SK-N-SH treated with all-trans-retinoic acid at 6 μM for 48 hours (cell line): ENCODE measurements at regions not wholly inside any gene's neighbourhood (a gene's known extent, or its start where the extent isn't known, plus 50 kb on each side); places are given as distances from the start of the nearest gene placed in this dataset.

Experiments used
- ATAC-seq: fragments of 200-7000 bp; cut with Tn5 transposase; 3 replicates; pipeline ENCODE4 v1.9.1; 2020; ENCODE audit warnings: mild to moderate bottlenecking, moderate library complexity
- ARNTL ChIP-seq: fragments of 450-650 bp; formaldehyde crosslinking; IDR thresholded peaks from 2 replicates; pipeline ENCODE4 v1.5.0; 2020; ENCODE audit warnings: low read depth, mild to moderate bottlenecking, moderate library complexity, borderline replicate concordance
- BACH2 ChIP-seq: fragments of 250-450 bp; sonication (Bioruptor Pico); IDR thresholded peaks from 2 replicates; pipeline ENCODE4 v1.9.0; 2021; ENCODE audit warnings: mild to moderate bottlenecking, borderline replicate concordance
- CSDC2 ChIP-seq: fragments of 250-450 bp; sonication (Bioruptor Pico); IDR thresholded peaks from 2 replicates; pipeline ENCODE4 v1.5.0; 2020; ENCODE audit warnings: mild to moderate bottlenecking, moderate library complexity
- ESRRG ChIP-seq: fragments of 250-450 bp; sonication (Bioruptor Pico); IDR thresholded peaks from 2 replicates; pipeline ENCODE4 v1.6.1; 2021; ENCODE audit warnings: mild to moderate bottlenecking
- GLIS3 ChIP-seq: fragments of 250-450 bp; sonication (Bioruptor Pico); IDR thresholded peaks from 2 replicates; pipeline ENCODE4 v1.5.0; 2020; ENCODE audit warnings: mild to moderate bottlenecking, moderate library complexity
- ISL1 ChIP-seq: fragments of 250-450 bp; sonication (Bioruptor Pico); IDR thresholded peaks from 2 replicates; pipeline ENCODE4 v2.1.2; 2022; ENCODE audit warnings: mild to moderate bottlenecking, moderate library complexity
- OSR1 ChIP-seq: fragments of 250-450 bp; sonication (Bioruptor Pico); IDR thresholded peaks from 2 replicates; pipeline ENCODE4 v1.8.0; 2022; ENCODE audit warnings: moderate library complexity, mild to moderate bottlenecking, inconsistent platforms
- PPARA ChIP-seq: fragments of 250-450 bp; sonication (Bioruptor Pico); IDR thresholded peaks from 2 replicates; pipeline ENCODE4 v1.5.0; 2020; ENCODE audit warnings: mild to moderate bottlenecking, borderline replicate concordance
- RARB ChIP-seq: fragments of 250-450 bp; sonication (Bioruptor Pico); IDR thresholded peaks from 2 replicates; pipeline ENCODE4 v1.8.0; 2021; ENCODE audit warnings: mild to moderate bottlenecking, moderate library complexity
- SNAI2 ChIP-seq: fragments of 250-450 bp; sonication (Bioruptor Pico); IDR thresholded peaks from 2 replicates; pipeline ENCODE4 v1.5.0; 2020; ENCODE audit warnings: mild to moderate bottlenecking, moderate library complexity
- TCF4 ChIP-seq: fragments of 250-450 bp; sonication (Bioruptor Pico); IDR thresholded peaks from 2 replicates; pipeline ENCODE4 v1.8.0; 2021; ENCODE audit warnings: mild to moderate bottlenecking, moderate library complexity, borderline replicate concordance
- TOX ChIP-seq: fragments of 250-450 bp; sonication (Bioruptor Pico); IDR thresholded peaks from 2 replicates; pipeline ENCODE4 v1.8.0; 2021; ENCODE audit warnings: mild to moderate bottlenecking, moderate library complexity, borderline replicate concordance
- ZC3H10 ChIP-seq: fragments of 250-450 bp; sonication (Bioruptor Pico); IDR thresholded peaks from 2 replicates; pipeline ENCODE4 v1.5.1; 2021; ENCODE audit warnings: mild to moderate bottlenecking, moderate library complexity
- ZFP3 ChIP-seq: fragments of 250-450 bp; sonication (Bioruptor Pico); IDR thresholded peaks from 2 replicates; pipeline ENCODE4 v1.5.0; 2020; ENCODE audit warnings: mild to moderate bottlenecking, moderate library complexity
- ZFP30 ChIP-seq: fragments of 450-650 bp; formaldehyde crosslinking; IDR thresholded peaks from 2 replicates; pipeline ENCODE4 v1.5.0; 2022; ENCODE audit warnings: mild to moderate bottlenecking, moderate library complexity
- ZNF565 ChIP-seq: fragments of 450-650 bp; formaldehyde crosslinking; conservative IDR thresholded peaks from 2 replicates; pipeline ENCODE4 v1.5.0; 2020; ENCODE audit warnings: low read depth, mild to moderate bottlenecking, moderate library complexity
- ZNF70 ChIP-seq: fragments of 450-650 bp; formaldehyde crosslinking; IDR thresholded peaks from 2 replicates; pipeline ENCODE4 v1.5.0; 2020; ENCODE audit warnings: mild to moderate bottlenecking, moderate library complexity
- ZNF8 ChIP-seq: fragments of 450-650 bp; formaldehyde crosslinking; IDR thresholded peaks from 2 replicates; pipeline ENCODE4 v1.5.0; 2020; ENCODE audit warnings: mild to moderate bottlenecking, moderate library complexity
- TF ChIP-seq, protein P1 (sequence below): fragments of 250-450 bp; sonication (Bioruptor Pico); IDR thresholded peaks from 2 replicates; pipeline ENCODE4 v1.5.0; 2020; ENCODE audit warnings: mild to moderate bottlenecking, moderate library complexity
- TF ChIP-seq, protein P2 (sequence below): fragments of 250-450 bp; sonication (Bioruptor Pico); IDR thresholded peaks from 2 replicates; pipeline ENCODE4 v1.5.1; 2020; ENCODE audit warnings: low read depth, mild to moderate bottlenecking, moderate library complexity
- TF ChIP-seq, protein P3 (sequence below): fragments of 250-450 bp; sonication (Bioruptor Pico); IDR thresholded peaks from 2 replicates; pipeline ENCODE4 v1.5.1; 2021; ENCODE audit warnings: mild to moderate bottlenecking, moderate library complexity
- TF ChIP-seq, protein P4 (sequence below): fragments of 250-450 bp; sonication (Bioruptor Pico); IDR thresholded peaks from 2 replicates; pipeline ENCODE4 v1.8.0; 2021; ENCODE audit warnings: low read depth, mild to moderate bottlenecking, moderate library complexity, borderline replicate concordance
- TF ChIP-seq, protein P5 (sequence below): fragments of 250-450 bp; sonication (Bioruptor Pico); IDR thresholded peaks from 2 replicates; pipeline ENCODE4 v1.8.0; 2020; ENCODE audit warnings: mild to moderate bottlenecking, moderate library complexity, borderline replicate concordance

DNA sequence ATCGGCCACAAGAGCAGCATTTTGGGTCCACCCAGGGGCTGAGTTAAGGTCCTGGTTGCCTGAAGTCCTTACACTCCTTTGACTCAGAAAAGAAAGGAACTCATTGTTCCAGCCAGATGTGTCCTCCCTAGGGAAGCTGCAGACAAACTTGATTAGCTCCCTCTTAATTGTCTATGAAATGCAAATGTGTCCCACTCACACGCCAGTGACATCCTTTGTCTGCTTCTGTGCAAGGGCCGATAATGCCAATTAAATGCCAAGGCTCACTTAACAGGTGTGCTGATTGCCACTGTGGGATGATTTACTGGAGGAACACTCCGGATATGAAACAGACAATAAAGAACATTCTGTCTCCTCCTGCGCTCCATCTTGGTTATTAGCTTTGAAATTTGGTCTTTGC, 332.9 kb upstream of the CPEB2 start (continued):
- TF ChIP-seq, protein P1, sequence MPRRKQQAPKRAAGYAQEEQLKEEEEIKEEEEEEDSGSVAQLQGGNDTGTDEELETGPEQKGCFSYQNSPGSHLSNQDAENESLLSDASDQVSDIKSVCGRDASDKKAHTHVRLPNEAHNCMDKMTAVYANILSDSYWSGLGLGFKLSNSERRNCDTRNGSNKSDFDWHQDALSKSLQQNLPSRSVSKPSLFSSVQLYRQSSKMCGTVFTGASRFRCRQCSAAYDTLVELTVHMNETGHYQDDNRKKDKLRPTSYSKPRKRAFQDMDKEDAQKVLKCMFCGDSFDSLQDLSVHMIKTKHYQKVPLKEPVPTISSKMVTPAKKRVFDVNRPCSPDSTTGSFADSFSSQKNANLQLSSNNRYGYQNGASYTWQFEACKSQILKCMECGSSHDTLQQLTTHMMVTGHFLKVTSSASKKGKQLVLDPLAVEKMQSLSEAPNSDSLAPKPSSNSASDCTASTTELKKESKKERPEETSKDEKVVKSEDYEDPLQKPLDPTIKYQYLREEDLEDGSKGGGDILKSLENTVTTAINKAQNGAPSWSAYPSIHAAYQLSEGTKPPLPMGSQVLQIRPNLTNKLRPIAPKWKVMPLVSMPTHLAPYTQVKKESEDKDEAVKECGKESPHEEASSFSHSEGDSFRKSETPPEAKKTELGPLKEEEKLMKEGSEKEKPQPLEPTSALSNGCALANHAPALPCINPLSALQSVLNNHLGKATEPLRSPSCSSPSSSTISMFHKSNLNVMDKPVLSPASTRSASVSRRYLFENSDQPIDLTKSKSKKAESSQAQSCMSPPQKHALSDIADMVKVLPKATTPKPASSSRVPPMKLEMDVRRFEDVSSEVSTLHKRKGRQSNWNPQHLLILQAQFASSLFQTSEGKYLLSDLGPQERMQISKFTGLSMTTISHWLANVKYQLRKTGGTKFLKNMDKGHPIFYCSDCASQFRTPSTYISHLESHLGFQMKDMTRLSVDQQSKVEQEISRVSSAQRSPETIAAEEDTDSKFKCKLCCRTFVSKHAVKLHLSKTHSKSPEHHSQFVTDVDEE (CRISPR knock-in tag) = no peak
- TF ChIP-seq ZNF565 (CRISPR knock-in tag) (no peak), TCF4 (no peak), ZC3H10 (CRISPR knock-in tag) (no peak)
- TF ChIP-seq, protein P2, sequence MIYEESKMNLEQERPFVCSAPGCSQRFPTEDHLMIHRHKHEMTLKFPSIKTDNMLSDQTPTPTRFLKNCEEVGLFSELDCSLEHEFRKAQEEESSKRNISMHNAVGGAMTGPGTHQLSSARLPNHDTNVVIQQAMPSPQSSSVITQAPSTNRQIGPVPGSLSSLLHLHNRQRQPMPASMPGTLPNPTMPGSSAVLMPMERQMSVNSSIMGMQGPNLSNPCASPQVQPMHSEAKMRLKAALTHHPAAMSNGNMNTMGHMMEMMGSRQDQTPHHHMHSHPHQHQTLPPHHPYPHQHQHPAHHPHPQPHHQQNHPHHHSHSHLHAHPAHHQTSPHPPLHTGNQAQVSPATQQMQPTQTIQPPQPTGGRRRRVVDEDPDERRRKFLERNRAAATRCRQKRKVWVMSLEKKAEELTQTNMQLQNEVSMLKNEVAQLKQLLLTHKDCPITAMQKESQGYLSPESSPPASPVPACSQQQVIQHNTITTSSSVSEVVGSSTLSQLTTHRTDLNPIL (CRISPR knock-in tag) = no peak

DNA sequence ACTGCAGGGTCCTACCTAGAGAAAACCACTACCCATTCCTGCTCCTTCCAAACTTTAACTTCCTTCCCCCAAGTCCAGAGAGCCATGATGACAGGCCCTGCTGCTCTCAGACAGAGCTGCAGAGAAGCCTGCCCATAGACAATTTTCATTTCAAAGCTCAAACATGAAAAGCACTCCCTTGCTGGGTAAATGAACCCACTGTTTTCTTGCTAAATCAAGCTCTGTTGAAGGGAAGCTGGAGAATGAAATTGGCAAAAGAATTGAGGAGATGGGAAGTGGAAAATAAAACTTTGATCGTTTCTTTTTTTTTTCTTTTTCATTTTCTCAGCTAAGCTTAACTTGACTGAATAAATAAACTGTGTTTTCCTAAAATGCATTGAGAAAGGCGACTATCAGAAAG, 331.1 kb upstream of the CPEB2 start:
- TF ChIP-seq, protein P2 (CRISPR knock-in tag) = no peak
- TF ChIP-seq OSR1 (no peak), ZNF565 (CRISPR knock-in tag) (no peak), ARNTL (CRISPR knock-in tag) (no peak), TOX (no peak), PPARA (CRISPR knock-in tag) (no peak), ZFP30 (CRISPR knock-in tag) (no peak), ISL1 (CRISPR knock-in tag) (no peak), BACH2 (CRISPR knock-in tag) (no peak), RARB (CRISPR knock-in tag) (no peak), CSDC2 (CRISPR knock-in tag) (no peak), SNAI2 (CRISPR knock-in tag) (no peak), GLIS3 (CRISPR knock-in tag) (no peak), ESRRG (CRISPR knock-in tag) (no peak), ZFP3 (CRISPR knock-in tag) (no peak), ZNF70 (no peak), ZC3H10 (CRISPR knock-in tag) (no peak)
- TF ChIP-seq, protein P3, sequence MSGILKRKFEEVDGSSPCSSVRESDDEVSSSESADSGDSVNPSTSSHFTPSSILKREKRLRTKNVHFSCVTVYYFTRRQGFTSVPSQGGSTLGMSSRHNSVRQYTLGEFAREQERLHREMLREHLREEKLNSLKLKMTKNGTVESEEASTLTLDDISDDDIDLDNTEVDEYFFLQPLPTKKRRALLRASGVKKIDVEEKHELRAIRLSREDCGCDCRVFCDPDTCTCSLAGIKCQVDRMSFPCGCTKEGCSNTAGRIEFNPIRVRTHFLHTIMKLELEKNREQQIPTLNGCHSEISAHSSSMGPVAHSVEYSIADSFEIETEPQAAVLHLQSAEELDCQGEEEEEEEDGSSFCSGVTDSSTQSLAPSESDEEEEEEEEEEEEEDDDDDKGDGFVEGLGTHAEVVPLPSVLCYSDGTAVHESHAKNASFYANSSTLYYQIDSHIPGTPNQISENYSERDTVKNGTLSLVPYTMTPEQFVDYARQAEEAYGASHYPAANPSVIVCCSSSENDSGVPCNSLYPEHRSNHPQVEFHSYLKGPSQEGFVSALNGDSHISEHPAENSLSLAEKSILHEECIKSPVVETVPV (CRISPR knock-in tag) = no peak
- ATAC-seq = no peak

DNA sequence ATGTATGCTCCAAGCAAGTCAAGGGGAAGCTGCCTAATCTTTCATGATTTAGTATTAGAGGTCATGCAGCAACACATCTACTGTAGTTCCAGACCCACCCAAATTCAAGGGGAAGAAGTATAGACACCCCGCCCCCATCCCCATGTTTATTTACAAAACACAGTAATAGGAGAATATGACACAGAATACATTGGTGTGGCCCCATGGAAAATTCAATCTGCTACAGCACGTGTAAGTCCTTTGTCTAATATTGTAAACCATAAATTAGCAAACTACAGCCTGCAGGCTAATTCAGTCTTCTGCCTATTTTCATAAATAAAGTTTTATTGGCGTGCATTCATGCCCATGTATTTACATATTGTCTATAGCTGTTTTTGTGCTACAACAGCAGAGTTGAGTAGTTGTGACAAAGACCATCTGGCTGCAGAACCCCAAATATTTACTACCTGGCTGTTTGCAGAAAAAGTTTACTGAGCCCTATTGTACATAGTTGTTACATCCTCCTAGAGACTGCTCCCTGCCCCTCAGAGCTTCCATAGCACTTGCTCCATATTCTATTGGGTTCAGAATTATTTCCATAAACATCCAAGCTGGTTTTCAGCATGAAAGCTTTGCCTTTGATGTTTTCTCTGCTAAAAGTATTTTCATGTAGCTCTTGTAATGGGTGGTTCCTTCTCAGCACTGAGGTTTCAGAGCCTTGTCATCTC, 326.8 kb upstream of the CPEB2 start:
- no peak for ATAC-seq
- TF ChIP-seq ZFP3 (CRISPR knock-in tag) (no peak), ZNF70 (no peak), GLIS3 (CRISPR knock-in tag) (no peak), ZNF565 (CRISPR knock-in tag) (no peak), ESRRG (CRISPR knock-in tag) (no peak), ARNTL (CRISPR knock-in tag) (no peak), TOX (no peak), BACH2 (CRISPR knock-in tag) (no peak), ZFP30 (CRISPR knock-in tag) (no peak), ZNF8 (CRISPR knock-in tag) (no peak), ISL1 (CRISPR knock-in tag) (no peak), TCF4 (no peak)
- TF ChIP-seq, protein P4, sequence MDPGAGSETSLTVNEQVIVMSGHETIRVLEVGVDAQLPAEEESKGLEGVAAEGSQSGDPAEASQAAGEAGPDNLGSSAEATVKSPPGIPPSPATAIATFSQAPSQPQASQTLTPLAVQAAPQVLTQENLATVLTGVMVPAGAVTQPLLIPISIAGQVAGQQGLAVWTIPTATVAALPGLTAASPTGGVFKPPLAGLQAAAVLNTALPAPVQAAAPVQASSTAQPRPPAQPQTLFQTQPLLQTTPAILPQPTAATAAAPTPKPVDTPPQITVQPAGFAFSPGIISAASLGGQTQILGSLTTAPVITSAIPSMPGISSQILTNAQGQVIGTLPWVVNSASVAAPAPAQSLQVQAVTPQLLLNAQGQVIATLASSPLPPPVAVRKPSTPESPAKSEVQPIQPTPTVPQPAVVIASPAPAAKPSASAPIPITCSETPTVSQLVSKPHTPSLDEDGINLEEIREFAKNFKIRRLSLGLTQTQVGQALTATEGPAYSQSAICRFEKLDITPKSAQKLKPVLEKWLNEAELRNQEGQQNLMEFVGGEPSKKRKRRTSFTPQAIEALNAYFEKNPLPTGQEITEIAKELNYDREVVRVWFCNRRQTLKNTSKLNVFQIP (CRISPR knock-in tag) = no peak
- TF ChIP-seq, protein P5, sequence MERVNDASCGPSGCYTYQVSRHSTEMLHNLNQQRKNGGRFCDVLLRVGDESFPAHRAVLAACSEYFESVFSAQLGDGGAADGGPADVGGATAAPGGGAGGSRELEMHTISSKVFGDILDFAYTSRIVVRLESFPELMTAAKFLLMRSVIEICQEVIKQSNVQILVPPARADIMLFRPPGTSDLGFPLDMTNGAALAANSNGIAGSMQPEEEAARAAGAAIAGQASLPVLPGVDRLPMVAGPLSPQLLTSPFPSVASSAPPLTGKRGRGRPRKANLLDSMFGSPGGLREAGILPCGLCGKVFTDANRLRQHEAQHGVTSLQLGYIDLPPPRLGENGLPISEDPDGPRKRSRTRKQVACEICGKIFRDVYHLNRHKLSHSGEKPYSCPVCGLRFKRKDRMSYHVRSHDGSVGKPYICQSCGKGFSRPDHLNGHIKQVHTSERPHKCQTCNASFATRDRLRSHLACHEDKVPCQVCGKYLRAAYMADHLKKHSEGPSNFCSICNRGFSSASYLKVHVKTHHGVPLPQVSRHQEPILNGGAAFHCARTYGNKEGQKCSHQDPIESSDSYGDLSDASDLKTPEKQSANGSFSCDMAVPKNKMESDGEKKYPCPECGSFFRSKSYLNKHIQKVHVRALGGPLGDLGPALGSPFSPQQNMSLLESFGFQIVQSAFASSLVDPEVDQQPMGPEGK (CRISPR knock-in tag) = no peak
- TF ChIP-seq, protein P2 (CRISPR knock-in tag) = no peak
